Upper lobe of right lung (tissue), 1 donor: ENCODE measurements at regions not wholly inside any gene's neighbourhood (a gene's known extent, or its start where the extent isn't known, plus 50 kb on each side); places are given as distances from the start of the nearest gene placed in this dataset.

ENCODE experiments used
- ATAC-seq: fragments of 200-7000 bp; cut with Tn5 transposase; one replicate; pipeline ENCODE4 v1.9.1; 2020; ENCODE audit warnings: mild to moderate bottlenecking, moderate library complexity
- DNase-seq: peaks from one replicate; pipeline ENCODE4 v3.0.0-alpha.2; 2020
- H3K27ac ChIP-seq: fragments of 200-600 bp; one replicate; pipeline ENCODE4 v1.8.0; 2022
- H3K27me3 ChIP-seq: fragments of 200-600 bp; one replicate; pipeline ENCODE4 v1.8.0; 2022; ENCODE audit warnings: mild to moderate bottlenecking
- H3K36me3 ChIP-seq: fragments of 200-600 bp; one replicate; pipeline ENCODE4 v1.8.0; 2022
- H3K4me1 ChIP-seq: fragments of 200-600 bp; one replicate; pipeline ENCODE4 v1.8.0; 2022
- H3K4me3 ChIP-seq: fragments of 200-600 bp; one replicate; pipeline ENCODE4 v1.8.0; 2022; ENCODE audit warnings: mild to moderate bottlenecking
- H3K9me3 ChIP-seq: fragments of 200-600 bp; one replicate; pipeline ENCODE4 v1.8.0; 2022
- intact Hi-C: fragments of 100-400 bp; cut with DNase I; formaldehyde crosslinking; loops from one replicate; pipeline ENCODE4 v1.11.0; 2022
- TF ChIP-seq, protein P1 (sequence below): fragments of 200-600 bp; IDR thresholded peaks from one replicate; pipeline ENCODE4 v1.8.0; 2022; ENCODE audit warnings: antibody characterized with exemption
- donor health status: DM: no; HTN: yes; CAD: no; lungs with severe emphysema.

DNA sequence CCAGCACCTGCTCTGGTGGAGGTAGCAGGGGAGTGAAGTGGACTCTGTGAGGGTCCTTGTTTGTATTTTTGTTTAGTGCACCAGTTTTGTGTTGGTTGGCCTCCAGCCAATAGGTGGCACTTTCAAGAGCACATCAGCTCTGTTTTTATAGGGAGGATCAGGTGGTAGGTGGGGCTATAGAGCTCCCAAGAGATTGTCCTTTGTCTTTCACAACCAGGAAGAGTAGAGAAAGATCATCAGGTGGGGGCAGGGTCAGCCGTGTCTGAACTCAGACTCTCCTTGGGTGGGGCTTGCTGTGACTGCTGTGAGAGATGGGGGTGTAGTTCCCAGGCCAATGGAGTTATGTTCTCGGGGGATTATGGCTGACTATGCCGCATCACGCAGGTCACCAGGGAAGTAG is 159.8 kb downstream of the ZNF326 start:
- H3K27ac ChIP-seq = no peak overlapping the region
- H3K4me1 ChIP-seq = no peaks in the 10 kb centered on the region
- H3K27me3 ChIP-seq = no peaks in the 10 kb centered on the region
- no peaks in the 10 kb centered on the region for H3K9me3 ChIP-seq
- no peak for ATAC-seq
- H3K36me3 ChIP-seq = no peaks in the 10 kb centered on the region
- DNase-seq = no peak
- intact Hi-C loops = no loop called here
- TF ChIP-seq, protein P1, sequence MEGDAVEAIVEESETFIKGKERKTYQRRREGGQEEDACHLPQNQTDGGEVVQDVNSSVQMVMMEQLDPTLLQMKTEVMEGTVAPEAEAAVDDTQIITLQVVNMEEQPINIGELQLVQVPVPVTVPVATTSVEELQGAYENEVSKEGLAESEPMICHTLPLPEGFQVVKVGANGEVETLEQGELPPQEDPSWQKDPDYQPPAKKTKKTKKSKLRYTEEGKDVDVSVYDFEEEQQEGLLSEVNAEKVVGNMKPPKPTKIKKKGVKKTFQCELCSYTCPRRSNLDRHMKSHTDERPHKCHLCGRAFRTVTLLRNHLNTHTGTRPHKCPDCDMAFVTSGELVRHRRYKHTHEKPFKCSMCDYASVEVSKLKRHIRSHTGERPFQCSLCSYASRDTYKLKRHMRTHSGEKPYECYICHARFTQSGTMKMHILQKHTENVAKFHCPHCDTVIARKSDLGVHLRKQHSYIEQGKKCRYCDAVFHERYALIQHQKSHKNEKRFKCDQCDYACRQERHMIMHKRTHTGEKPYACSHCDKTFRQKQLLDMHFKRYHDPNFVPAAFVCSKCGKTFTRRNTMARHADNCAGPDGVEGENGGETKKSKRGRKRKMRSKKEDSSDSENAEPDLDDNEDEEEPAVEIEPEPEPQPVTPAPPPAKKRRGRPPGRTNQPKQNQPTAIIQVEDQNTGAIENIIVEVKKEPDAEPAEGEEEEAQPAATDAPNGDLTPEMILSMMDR = no peak
- H3K4me3 ChIP-seq = no peak overlapping the region

DNA sequence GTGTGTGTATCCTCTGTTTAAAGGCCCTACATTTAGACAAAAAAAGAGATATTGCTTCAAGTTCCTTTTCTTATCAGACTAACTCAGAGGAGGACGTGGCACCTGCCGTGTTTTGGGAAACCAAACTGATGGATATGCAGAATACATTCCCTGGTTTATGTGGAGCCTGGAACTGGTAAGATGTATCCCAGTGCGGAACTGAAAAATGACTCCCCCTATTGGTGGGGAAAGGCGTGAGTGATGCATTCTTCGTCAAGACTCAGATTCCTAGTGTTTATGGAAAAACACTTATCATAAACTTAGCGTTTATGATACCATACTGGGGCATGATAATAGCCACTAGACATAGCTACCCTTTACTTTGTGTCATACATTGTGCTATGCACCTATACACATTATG is 154.2 kb downstream of the ZNF326 start:
- intact Hi-C loops = no loop called here
- H3K27ac ChIP-seq = no peak overlapping the region
- no peaks in the 10 kb centered on the region for H3K9me3 ChIP-seq
- H3K36me3 ChIP-seq = no peaks in the 10 kb centered on the region
- no peaks in the 10 kb centered on the region for H3K4me1 ChIP-seq
- ATAC-seq = no peak
- no peak for DNase-seq
- TF ChIP-seq, protein P1 = no peak
- H3K4me3 ChIP-seq = no peak overlapping the region
- H3K27me3 ChIP-seq = no peaks in the 10 kb centered on the region

DNA sequence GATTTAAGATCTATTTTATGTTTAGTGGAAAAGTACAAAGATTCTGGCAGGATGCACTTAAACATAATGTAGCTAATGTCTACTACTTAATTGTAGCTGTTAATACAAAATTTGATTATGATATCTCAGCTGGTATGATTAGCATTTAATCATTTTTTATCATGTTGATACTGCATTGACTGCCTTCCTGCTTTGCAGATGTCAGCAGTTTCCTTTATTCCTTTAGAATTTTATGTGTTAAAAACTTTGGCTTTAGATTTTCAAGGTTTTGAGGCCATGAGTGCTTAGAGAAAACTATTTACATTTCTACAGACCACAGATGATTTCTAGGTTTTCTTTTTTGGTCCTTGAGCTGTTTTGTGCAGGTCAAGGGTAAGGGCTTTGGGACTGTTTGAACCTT is 152.2 kb downstream of the ZNF326 start:
- Histone ChIP-seq H3K27me3 (no peaks in the 10 kb centered on the region), H3K4me3 (no peak overlapping the region), H3K4me1 (no peaks in the 10 kb centered on the region), H3K36me3 (no peaks in the 10 kb centered on the region), H3K27ac (no peak overlapping the region), H3K9me3 (no peaks in the 10 kb centered on the region)
- TF ChIP-seq, protein P1 = no peak
- DNase-seq (no peak), ATAC-seq (no peak)
- intact Hi-C loops = no loop called here

DNA sequence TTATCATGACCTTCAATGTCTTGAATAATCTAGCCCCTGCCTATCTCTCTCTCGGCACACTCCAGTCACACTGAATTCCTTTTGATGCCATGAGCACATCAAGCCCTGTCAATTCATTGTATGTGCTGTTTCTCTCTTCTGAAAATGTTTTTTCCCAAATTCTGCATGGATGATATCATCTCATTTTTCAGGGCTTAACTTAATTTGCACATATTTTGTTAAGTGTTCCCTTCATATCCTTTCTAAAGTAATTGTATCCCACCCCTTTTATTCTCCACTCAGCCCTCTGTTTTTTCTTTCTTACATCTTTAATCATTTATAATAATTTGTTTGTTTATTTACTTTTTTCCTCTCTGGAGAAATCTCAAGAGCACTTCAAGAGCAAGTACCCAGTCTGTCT is 149.9 kb downstream of the ZNF326 start:
- intact Hi-C loops = no loop called here
- no peaks in the 10 kb centered on the region for H3K36me3 ChIP-seq
- TF ChIP-seq, protein P1 = no peak
- H3K27me3 ChIP-seq = no peaks in the 10 kb centered on the region
- no peak overlapping the region for H3K27ac ChIP-seq
- ATAC-seq (no peak), DNase-seq (no peak)
- no peaks in the 10 kb centered on the region for H3K4me1 ChIP-seq
- no peak overlapping the region for H3K4me3 ChIP-seq
- no peaks in the 10 kb centered on the region for H3K9me3 ChIP-seq

DNA sequence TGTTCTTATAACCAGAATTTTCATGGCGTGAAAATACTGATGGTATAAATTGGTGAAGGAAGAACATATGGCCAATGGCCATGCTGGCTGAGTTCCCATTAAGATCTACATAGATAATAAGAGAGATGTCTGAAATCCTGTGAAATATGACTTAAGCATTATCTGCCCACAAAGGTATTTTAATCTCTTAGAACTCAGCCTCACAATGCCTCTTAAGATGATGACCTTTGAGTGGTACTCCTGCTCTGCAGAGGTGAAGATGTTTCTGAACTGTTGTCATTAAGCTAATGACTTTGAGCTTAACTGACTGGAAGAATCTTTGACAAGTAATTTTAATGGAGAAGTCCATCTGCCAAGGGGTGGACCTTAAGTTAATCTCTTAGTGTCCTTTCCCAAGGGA is 148.7 kb downstream of the ZNF326 start:
- TF ChIP-seq, protein P1 = no peak
- DNase-seq (no peak), ATAC-seq (no peak)
- Histone ChIP-seq H3K36me3 (no peaks in the 10 kb centered on the region), H3K27me3 (no peaks in the 10 kb centered on the region), H3K4me3 (no peak overlapping the region), H3K4me1 (no peaks in the 10 kb centered on the region), H3K27ac (no peak overlapping the region), H3K9me3 (no peaks in the 10 kb centered on the region)
- intact Hi-C loops = no loop called here

DNA sequence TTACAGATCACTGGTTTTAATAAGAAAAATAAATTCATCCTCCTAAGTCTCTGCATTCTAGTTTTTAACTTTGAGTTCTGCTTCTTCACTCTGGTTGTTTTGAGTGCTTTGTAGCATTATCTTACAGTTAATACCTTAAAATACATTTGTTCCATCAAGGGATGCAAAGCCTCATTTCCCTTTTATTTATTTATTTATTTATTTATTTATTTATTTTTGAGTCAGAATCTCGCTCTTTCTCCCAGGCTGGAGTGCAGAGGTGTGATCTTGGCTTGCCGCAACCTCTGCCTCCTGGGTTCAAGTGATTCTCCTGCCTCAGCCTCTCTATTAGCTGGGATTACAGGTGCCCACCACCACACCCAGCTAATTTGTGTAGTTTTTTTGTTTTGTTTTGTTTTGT is 147.8 kb downstream of the ZNF326 start:
- ATAC-seq (no peak), DNase-seq (no peak)
- no peak overlapping the region for H3K4me3 ChIP-seq

More for the DNA sequence above, 147.8 kb downstream of the ZNF326 start:
- TF ChIP-seq, protein P1 = no peak
- Histone ChIP-seq H3K27me3 (no peaks in the 10 kb centered on the region), H3K9me3 (no peaks in the 10 kb centered on the region), H3K27ac (no peak overlapping the region), H3K36me3 (no peaks in the 10 kb centered on the region), H3K4me1 (no peaks in the 10 kb centered on the region)
- intact Hi-C loops = no loop called here
